SK-N-SH (cell line): ENCODE measurements at regions not wholly inside any gene's neighbourhood (a gene's known extent, or its start where the extent isn't known, plus 50 kb on each side); places are given as distances from the start of the nearest gene placed in this dataset.

Experiments used
- CHD2 ChIP-seq: fragments of 150-350 bp; IDR thresholded peaks from 2 replicates; pipeline ENCODE4 v1.6.1; 2018; ENCODE audit warnings: low read length; ENCODE audit not compliant: partially characterized antibody
- EZH2phosphoT487 ChIP-seq: fragments of 200-600 bp; sonication (generic); IDR thresholded peaks from 2 replicates; pipeline ENCODE4 v1.6.1; 2017; ENCODE audit warnings: low read depth, mixed run types, mild to moderate bottlenecking, antibody characterized with exemption, moderate library complexity, borderline replicate concordance
- TF ChIP-seq, protein P1 (sequence below): fragments of 200-600 bp; sonication (generic); IDR thresholded peaks from 2 replicates; pipeline ENCODE4 v1.6.1; 2017; ENCODE audit warnings: antibody characterized with exemption, mild to moderate bottlenecking, moderate library complexity

DNA sequence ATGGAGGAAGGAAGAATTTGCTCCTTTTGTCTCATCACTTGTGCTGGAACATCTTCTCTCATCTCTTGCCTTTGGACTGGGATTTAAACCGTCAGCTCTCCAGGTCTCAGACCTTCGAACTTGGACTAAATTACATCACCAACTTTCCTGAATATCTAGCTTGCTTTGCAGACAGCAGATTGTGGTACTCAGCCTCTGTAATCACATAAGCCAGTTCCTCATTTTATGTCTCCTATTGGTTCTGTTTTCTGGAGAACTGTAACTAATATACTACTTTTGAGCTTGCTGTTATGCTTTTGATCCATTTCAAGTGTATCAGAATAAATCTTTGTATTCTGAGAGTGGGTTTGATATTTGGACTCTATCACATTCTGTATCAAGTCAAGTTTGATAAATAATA, 164.3 kb upstream of the VEPH1 start:
- TF ChIP-seq, protein P1, sequence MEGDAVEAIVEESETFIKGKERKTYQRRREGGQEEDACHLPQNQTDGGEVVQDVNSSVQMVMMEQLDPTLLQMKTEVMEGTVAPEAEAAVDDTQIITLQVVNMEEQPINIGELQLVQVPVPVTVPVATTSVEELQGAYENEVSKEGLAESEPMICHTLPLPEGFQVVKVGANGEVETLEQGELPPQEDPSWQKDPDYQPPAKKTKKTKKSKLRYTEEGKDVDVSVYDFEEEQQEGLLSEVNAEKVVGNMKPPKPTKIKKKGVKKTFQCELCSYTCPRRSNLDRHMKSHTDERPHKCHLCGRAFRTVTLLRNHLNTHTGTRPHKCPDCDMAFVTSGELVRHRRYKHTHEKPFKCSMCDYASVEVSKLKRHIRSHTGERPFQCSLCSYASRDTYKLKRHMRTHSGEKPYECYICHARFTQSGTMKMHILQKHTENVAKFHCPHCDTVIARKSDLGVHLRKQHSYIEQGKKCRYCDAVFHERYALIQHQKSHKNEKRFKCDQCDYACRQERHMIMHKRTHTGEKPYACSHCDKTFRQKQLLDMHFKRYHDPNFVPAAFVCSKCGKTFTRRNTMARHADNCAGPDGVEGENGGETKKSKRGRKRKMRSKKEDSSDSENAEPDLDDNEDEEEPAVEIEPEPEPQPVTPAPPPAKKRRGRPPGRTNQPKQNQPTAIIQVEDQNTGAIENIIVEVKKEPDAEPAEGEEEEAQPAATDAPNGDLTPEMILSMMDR, result no peak
- TF ChIP-seq EZH2phosphoT487, result no peak
- TF ChIP-seq CHD2, result no peak
